DOHH2 (cell line): ENCODE measurements at regions not wholly inside any gene's neighbourhood (a gene's known extent, or its start where the extent isn't known, plus 50 kb on each side); places are given as distances from the start of the nearest gene placed in this dataset.

Experiments used
- H3F3A ChIP-seq: fragments of 200-600 bp; sonication (generic), shearing (Covaris generic); 2 replicates; pipeline ENCODE4 v1.6.0; 2016; ENCODE audit warnings: antibody characterized with exemption, mild to moderate bottlenecking; ENCODE audit not compliant: control insufficient read depth, insufficient read depth
- H3K27ac ChIP-seq: fragments of 200-600 bp; sonication (generic); 2 replicates; pipeline ENCODE4 v1.5.1; 2014; ENCODE audit warnings: low read depth, mild to moderate bottlenecking, low read length, moderate library complexity
- H3K27me3 ChIP-seq: fragments of 200-600 bp; sonication (generic); 2 replicates; pipeline ENCODE4 v1.6.1; 2014; ENCODE audit warnings: mild to moderate bottlenecking, low read length, mixed read lengths; ENCODE audit not compliant: control insufficient read depth
- H3K36me3 ChIP-seq: fragments of 200-600 bp; sonication (generic); 2 replicates; pipeline ENCODE4 v1.6.1; 2014; ENCODE audit warnings: mild to moderate bottlenecking, low read length, moderate library complexity, mixed read lengths; ENCODE audit not compliant: control insufficient read depth
- H3K4me1 ChIP-seq: fragments of 200-600 bp; sonication (generic); 2 replicates; pipeline ENCODE4 v1.6.1; 2014; ENCODE audit warnings: mild to moderate bottlenecking, low read length, mixed read lengths; ENCODE audit not compliant: control insufficient read depth
- H3K4me2 ChIP-seq: fragments of 200-600 bp; sonication (generic); 2 replicates; pipeline ENCODE4 v1.6.0; 2014; ENCODE audit warnings: mild to moderate bottlenecking, low read length, moderate library complexity
- H3K4me3 ChIP-seq: fragments of 200-600 bp; sonication (generic); 2 replicates; pipeline ENCODE4 v1.5.1; 2014; ENCODE audit warnings: mild to moderate bottlenecking, low read length, mixed read lengths
- H3K79me2 ChIP-seq: fragments of 200-600 bp; sonication (generic); 2 replicates; pipeline ENCODE4 v1.6.1; 2014; ENCODE audit warnings: mild to moderate bottlenecking, low read length, mixed read lengths; ENCODE audit not compliant: control insufficient read depth
- H3K9me2 ChIP-seq: fragments of 200-600 bp; sonication (generic); replicated peaks from 2 replicates; pipeline ENCODE4 v1.6.1; 2014; ENCODE audit warnings: mild to moderate bottlenecking, low read length, mixed read lengths; ENCODE audit not compliant: control insufficient read depth
- H3K9me3 ChIP-seq: fragments of 200-600 bp; sonication (generic); 2 replicates; pipeline ENCODE4 v1.6.1; 2014; ENCODE audit warnings: antibody characterized with exemption, low read length, mixed read lengths; ENCODE audit not compliant: control insufficient read depth, insufficient read depth
- H4K20me1 ChIP-seq: fragments of 200-600 bp; sonication (generic); 2 replicates; pipeline ENCODE4 v1.6.0; 2014; ENCODE audit warnings: low read depth, mild to moderate bottlenecking, antibody characterized with exemption, low read length, moderate library complexity; ENCODE audit not compliant: control insufficient read depth, insufficient read depth
- CTCF ChIP-seq: fragments of 200-600 bp; sonication (generic); IDR thresholded peaks from one replicate; pipeline ENCODE4 v1.5.1; 2014; ENCODE audit warnings: antibody characterized with exemption, mild to moderate bottlenecking, low read depth, low read length; ENCODE audit not compliant: poor library complexity, severe bottlenecking
- EZH2phosphoT487 ChIP-seq: fragments of 200-600 bp; sonication (generic); IDR thresholded peaks from 2 replicates; pipeline ENCODE4 v1.6.1; 2017; ENCODE audit warnings: borderline replicate concordance, mild to moderate bottlenecking, antibody characterized with exemption, low read length, moderate library complexity, mixed read lengths

- Histone ChIP-seq H3K9me3 (no peaks in the 10 kb centered on the region), H3K4me3 (no peak overlapping the region), H3F3A (no peaks in the 10 kb centered on the region), H3K9me2 (no peaks in the 10 kb centered on the region), H4K20me1 (no peaks in the 10 kb centered on the region), H3K27ac (no peak overlapping the region), H3K79me2 (no peaks in the 10 kb centered on the region), H3K4me2 (no peak overlapping the region), H3K27me3 (no peaks in the 10 kb centered on the region), H3K36me3 (no peaks in the 10 kb centered on the region), H3K4me1 (no peaks in the 10 kb centered on the region)
- no peak for TF ChIP-seq EZH2phosphoT487
- TF ChIP-seq CTCF, result no peak
Measured at GRCh38 chr12:74977832-74978481, 231.7 kb downstream of the KCNC2 start.

GRCh38 chr12:74980510-74980909 lies 229.1 kb downstream of the KCNC2 start:
- Histone ChIP-seq H3K27ac (no peak overlapping the region), H3K79me2 (no peaks in the 10 kb centered on the region), H3F3A (no peaks in the 10 kb centered on the region), H3K4me3 (no peak overlapping the region), H3K36me3 (no peaks in the 10 kb centered on the region), H3K4me1 (no peaks in the 10 kb centered on the region), H3K4me2 (no peak overlapping the region), H3K27me3 (no peaks in the 10 kb centered on the region), H3K9me2 (no peaks in the 10 kb centered on the region), H3K9me3 (no peaks in the 10 kb centered on the region), H4K20me1 (no peaks in the 10 kb centered on the region)
- TF ChIP-seq EZH2phosphoT487 (no peak), CTCF (no peak)

- no peaks in the 10 kb centered on the region for H3K4me1 ChIP-seq
- no peak overlapping the region for H3K4me2 ChIP-seq
- H4K20me1 ChIP-seq, result no peaks in the 10 kb centered on the region
- no peaks in the 10 kb centered on the region for H3K36me3 ChIP-seq
- H3K9me2 ChIP-seq, result no peaks in the 10 kb centered on the region
- no peak overlapping the region for H3K4me3 ChIP-seq
- H3K27me3 ChIP-seq, result no peaks in the 10 kb centered on the region
- no peaks in the 10 kb centered on the region for H3F3A ChIP-seq
- TF ChIP-seq EZH2phosphoT487 (no peak), CTCF (no peak)
- no peaks in the 10 kb centered on the region for H3K79me2 ChIP-seq
- H3K27ac ChIP-seq, result no peak overlapping the region
- H3K9me3 ChIP-seq, result no peaks in the 10 kb centered on the region
Measured at GRCh38 chr12:74981541-74981940, 228.1 kb downstream of the KCNC2 start.
